ENCODE measurements at regions not wholly inside any gene's neighbourhood (a gene's known extent, or its start where the extent isn't known, plus 50 kb on each side); places are given as distances from the start of the nearest gene placed in this dataset.

- no CpG with 5 or more reads among the region's 2 CpGs for WGBS (ENCODE audit: insufficient coverage)
- no peak overlapping the region for H3K27ac ChIP-seq (ENCODE audit: low read length)
- H3K4me1 ChIP-seq (ENCODE audit: control insufficient read depth, insufficient read depth, low read length) = no peaks in the 10 kb centered on the region
Measured at GRCh38 chr21:23083242-23083641, 2085.0 kb downstream of the NCAM2 start.

DNA sequence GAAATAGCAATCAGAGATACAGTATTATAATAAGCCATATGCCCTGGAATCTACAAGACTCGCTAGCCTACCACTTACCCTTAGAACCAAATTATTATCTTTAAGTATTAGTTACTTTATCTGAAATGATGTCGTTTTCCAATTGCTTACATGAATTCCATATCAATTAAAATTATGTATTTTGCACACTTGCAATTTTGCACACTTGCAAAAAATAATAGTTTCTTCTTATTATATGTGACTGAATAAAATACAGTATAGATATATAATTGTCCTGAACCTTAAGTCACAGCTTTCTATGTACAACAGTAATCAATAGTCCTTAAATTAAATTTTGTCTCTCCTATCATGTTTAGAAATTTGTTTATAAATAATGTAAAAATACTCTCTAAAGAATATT is 2095.1 kb downstream of the NCAM2 start:
- H3K36me3 ChIP-seq (ENCODE audit: control insufficient read depth, insufficient read depth, low read length) = no peaks in the 10 kb centered on the region
- H3K4me1 ChIP-seq (ENCODE audit: control insufficient read depth, insufficient read depth, low read length) = no peaks in the 10 kb centered on the region
- no peaks in the 10 kb centered on the region for H3K27me3 ChIP-seq (ENCODE audit: control insufficient read depth, insufficient read depth, low read length)
- no peaks in the 10 kb centered on the region for H3K9me3 ChIP-seq (replicated peaks; ENCODE audit: control insufficient read depth, low read depth, low read length)
- no peak for DNase-seq
- H3K27ac ChIP-seq (ENCODE audit: low read length) = no peak overlapping the region
- WGBS (ENCODE audit: insufficient coverage) = no CpG with 5 or more reads among the region's 2 CpGs
- no peak overlapping the region for H3K4me3 ChIP-seq (ENCODE audit: low read length)

More at GRCh38 chr21:23083242-23083641, 2085.0 kb downstream of the NCAM2 start:
- Histone ChIP-seq H3K4me3 (ENCODE audit: low read length) (no peak overlapping the region), H3K27me3 (ENCODE audit: control insufficient read depth, insufficient read depth, low read length) (no peaks in the 10 kb centered on the region), H3K36me3 (ENCODE audit: control insufficient read depth, insufficient read depth, low read length) (no peaks in the 10 kb centered on the region), H3K9me3 (replicated peaks; ENCODE audit: control insufficient read depth, low read depth, low read length) (no peaks in the 10 kb centered on the region)
- DNase-seq = no peak

GRCh38 chr21:23099185-23099584 is 2101.0 kb downstream of the NCAM2 start:
- Histone ChIP-seq H3K4me3 (ENCODE audit: low read length) (no peak overlapping the region), H3K9me3 (replicated peaks; ENCODE audit: control insufficient read depth, low read depth, low read length) (no peaks in the 10 kb centered on the region), H3K27me3 (ENCODE audit: control insufficient read depth, insufficient read depth, low read length) (no peaks in the 10 kb centered on the region), H3K27ac (ENCODE audit: low read length) (no peak overlapping the region), H3K4me1 (ENCODE audit: control insufficient read depth, insufficient read depth, low read length) (no peaks in the 10 kb centered on the region), H3K36me3 (ENCODE audit: control insufficient read depth, insufficient read depth, low read length) (no peaks in the 10 kb centered on the region)
- DNase-seq = no peak

- Histone ChIP-seq H3K36me3 (ENCODE audit: control insufficient read depth, insufficient read depth, low read length) (no peaks in the 10 kb centered on the region), H3K4me1 (ENCODE audit: control insufficient read depth, insufficient read depth, low read length) (no peaks in the 10 kb centered on the region), H3K9me3 (replicated peaks; ENCODE audit: control insufficient read depth, low read depth, low read length) (no peaks in the 10 kb centered on the region), H3K4me3 (ENCODE audit: low read length) (no peak overlapping the region), H3K27ac (ENCODE audit: low read length) (no peak overlapping the region), H3K27me3 (ENCODE audit: control insufficient read depth, insufficient read depth, low read length) (no peaks in the 10 kb centered on the region)
- DNase-seq = no peak
- 97% methylated on average over 12 of the region's 14 CpGs for WGBS (ENCODE audit: insufficient coverage)
Measured at GRCh38 chr21:23101111-23101510, 2102.9 kb downstream of the NCAM2 start.

- H3K4me1 ChIP-seq (ENCODE audit: control insufficient read depth, insufficient read depth, low read length) = no peaks in the 10 kb centered on the region
- H3K27me3 ChIP-seq (ENCODE audit: control insufficient read depth, insufficient read depth, low read length) = no peaks in the 10 kb centered on the region
- no peaks in the 10 kb centered on the region for H3K9me3 ChIP-seq (replicated peaks; ENCODE audit: control insufficient read depth, low read depth, low read length)
- H3K36me3 ChIP-seq (ENCODE audit: control insufficient read depth, insufficient read depth, low read length) = no peaks in the 10 kb centered on the region
- no peak for DNase-seq
- no peak overlapping the region for H3K4me3 ChIP-seq (ENCODE audit: low read length)
- no peak overlapping the region for H3K27ac ChIP-seq (ENCODE audit: low read length)
Measured at GRCh38 chr21:23108533-23108932, 2110.3 kb downstream of the NCAM2 start.

DNA sequence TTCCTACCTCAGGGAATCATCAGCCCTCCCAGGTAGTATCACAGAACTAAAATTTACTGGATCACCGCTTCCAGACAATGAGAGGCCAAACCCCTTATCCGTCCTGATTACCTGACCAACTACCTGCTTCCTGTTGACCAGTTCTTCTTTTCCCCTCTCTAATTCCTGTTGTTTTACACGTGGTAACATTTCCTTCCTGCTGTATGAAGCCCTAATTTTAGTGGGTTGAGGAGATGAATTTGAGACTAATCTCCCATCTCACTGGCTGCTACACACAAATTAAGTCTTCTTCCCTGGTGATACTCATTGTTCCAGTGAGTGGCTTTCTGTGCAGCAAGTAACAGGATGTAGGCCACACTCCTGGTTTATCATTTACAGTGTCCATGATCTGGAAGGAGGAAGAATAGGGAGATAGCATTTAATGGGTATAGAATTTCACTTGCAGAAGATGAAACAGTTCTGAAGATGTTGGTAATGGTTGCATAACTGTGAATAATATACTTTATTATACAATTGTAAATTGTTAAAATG is 2112.9 kb downstream of the NCAM2 start:
- WGBS (ENCODE audit: insufficient coverage) = 90% methylated on average over 2 of the region's 3 CpGs
- no peaks in the 10 kb centered on the region for H3K4me1 ChIP-seq (ENCODE audit: control insufficient read depth, insufficient read depth, low read length)

DNA sequence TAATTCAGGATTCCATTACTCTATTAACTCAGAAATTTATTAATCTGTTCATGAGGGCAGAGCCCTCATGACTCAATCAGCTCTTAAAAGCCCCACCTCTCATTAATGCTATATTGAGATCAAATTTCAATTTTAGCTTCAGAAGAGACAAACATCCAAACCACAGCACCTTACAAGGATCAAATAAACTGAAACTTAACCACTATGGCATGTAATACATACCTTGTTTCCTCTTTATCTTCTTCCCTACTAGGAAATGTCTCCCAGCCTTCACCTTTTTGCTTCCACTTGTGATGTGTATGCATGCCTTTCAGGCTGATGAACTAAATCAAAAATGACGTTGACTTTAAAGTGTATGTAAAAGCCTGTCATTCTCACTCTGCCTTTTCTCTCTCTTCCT is 2121.3 kb downstream of the NCAM2 start:
- no peaks in the 10 kb centered on the region for H3K4me1 ChIP-seq (ENCODE audit: control insufficient read depth, insufficient read depth, low read length)
- H3K9me3 ChIP-seq (replicated peaks; ENCODE audit: control insufficient read depth, low read depth, low read length) = no peaks in the 10 kb centered on the region
- no peak for DNase-seq
- no peaks in the 10 kb centered on the region for H3K36me3 ChIP-seq (ENCODE audit: control insufficient read depth, insufficient read depth, low read length)
- H3K27me3 ChIP-seq (ENCODE audit: control insufficient read depth, insufficient read depth, low read length) = no peaks in the 10 kb centered on the region
- WGBS (ENCODE audit: insufficient coverage) = no CpG with 5 or more reads among the region's 1 CpG
- H3K27ac ChIP-seq (ENCODE audit: low read length) = no peak overlapping the region
- H3K4me3 ChIP-seq (ENCODE audit: low read length) = no peak overlapping the region

More for the DNA sequence above, 2112.9 kb downstream of the NCAM2 start:
- no peak for DNase-seq
- Histone ChIP-seq H3K36me3 (ENCODE audit: control insufficient read depth, insufficient read depth, low read length) (no peaks in the 10 kb centered on the region), H3K27ac (ENCODE audit: low read length) (no peak overlapping the region), H3K9me3 (replicated peaks; ENCODE audit: control insufficient read depth, low read depth, low read length) (no peaks in the 10 kb centered on the region), H3K27me3 (ENCODE audit: control insufficient read depth, insufficient read depth, low read length) (no peaks in the 10 kb centered on the region), H3K4me3 (ENCODE audit: low read length) (no peak overlapping the region)

GRCh38 chr21:23127973-23128372 is 2129.8 kb downstream of the NCAM2 start:
- H3K9me3 ChIP-seq (replicated peaks; ENCODE audit: control insufficient read depth, low read depth, low read length) = no peaks in the 10 kb centered on the region
- WGBS (ENCODE audit: insufficient coverage) = 81% methylated on average over 4 of the region's 8 CpGs
- no peak overlapping the region for H3K27ac ChIP-seq (ENCODE audit: low read length)
- no peaks in the 10 kb centered on the region for H3K36me3 ChIP-seq (ENCODE audit: control insufficient read depth, insufficient read depth, low read length)
- DNase-seq = no peak
- no peaks in the 10 kb centered on the region for H3K27me3 ChIP-seq (ENCODE audit: control insufficient read depth, insufficient read depth, low read length)
- no peak overlapping the region for H3K4me3 ChIP-seq (ENCODE audit: low read length)
- no peaks in the 10 kb centered on the region for H3K4me1 ChIP-seq (ENCODE audit: control insufficient read depth, insufficient read depth, low read length)

GRCh38 chr21:23130308-23130707 is 2132.1 kb downstream of the NCAM2 start:
- Histone ChIP-seq H3K27ac (ENCODE audit: low read length) (no peak overlapping the region), H3K9me3 (replicated peaks; ENCODE audit: control insufficient read depth, low read depth, low read length) (no peaks in the 10 kb centered on the region), H3K4me3 (ENCODE audit: low read length) (no peak overlapping the region), H3K4me1 (ENCODE audit: control insufficient read depth, insufficient read depth, low read length) (no peaks in the 10 kb centered on the region), H3K27me3 (ENCODE audit: control insufficient read depth, insufficient read depth, low read length) (no peaks in the 10 kb centered on the region), H3K36me3 (ENCODE audit: control insufficient read depth, insufficient read depth, low read length) (no peaks in the 10 kb centered on the region)
- DNase-seq = no peak

DNA sequence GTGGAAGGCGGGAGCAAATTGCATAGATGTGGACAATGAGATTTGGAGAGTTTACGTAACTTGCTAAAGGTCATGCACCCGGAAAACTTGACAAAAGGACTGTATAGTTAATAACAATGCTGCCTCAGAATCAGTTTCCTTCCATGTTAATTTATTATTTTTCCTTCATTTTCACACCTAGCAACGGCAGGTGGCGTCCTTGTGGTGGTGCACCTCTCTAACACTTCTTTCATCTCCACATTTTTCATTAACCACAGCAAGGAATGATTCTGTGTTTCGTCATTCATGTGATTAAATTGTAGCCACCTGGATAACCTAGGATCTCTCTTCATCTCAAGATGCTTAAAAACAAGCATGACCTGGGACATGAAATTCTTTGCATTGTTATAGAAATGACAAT is 2133.0 kb downstream of the NCAM2 start:
- no peak for DNase-seq
- Histone ChIP-seq H3K4me1 (ENCODE audit: control insufficient read depth, insufficient read depth, low read length) (no peaks in the 10 kb centered on the region), H3K27me3 (ENCODE audit: control insufficient read depth, insufficient read depth, low read length) (no peaks in the 10 kb centered on the region), H3K27ac (ENCODE audit: low read length) (no peak overlapping the region), H3K36me3 (ENCODE audit: control insufficient read depth, insufficient read depth, low read length) (no peaks in the 10 kb centered on the region), H3K4me3 (ENCODE audit: low read length) (no peak overlapping the region), H3K9me3 (replicated peaks; ENCODE audit: control insufficient read depth, low read depth, low read length) (no peaks in the 10 kb centered on the region)
- WGBS (ENCODE audit: insufficient coverage) = 100% methylated on average over 1 of the region's 6 CpGs

DNA sequence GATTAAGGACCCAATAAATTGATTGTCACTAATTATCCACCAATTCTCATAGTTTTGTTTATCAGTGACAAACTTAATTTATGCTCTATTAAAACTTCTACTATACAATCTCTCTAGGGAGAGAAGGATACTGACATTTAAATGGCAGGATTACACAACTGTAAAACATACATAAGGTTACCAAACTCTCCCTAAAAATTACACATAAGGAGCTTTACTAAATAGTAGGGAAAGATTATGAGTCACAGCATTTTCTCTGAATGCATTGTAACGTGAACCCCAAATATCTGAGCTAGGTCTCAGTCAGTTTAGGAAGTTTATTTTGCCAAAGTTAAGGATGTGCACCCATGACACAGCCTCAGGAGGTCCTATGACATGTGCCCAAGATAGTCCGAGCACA is 2140.6 kb downstream of the NCAM2 start:
- no peak for DNase-seq
- Histone ChIP-seq H3K27me3 (ENCODE audit: control insufficient read depth, insufficient read depth, low read length) (no peaks in the 10 kb centered on the region), H3K27ac (ENCODE audit: low read length) (no peak overlapping the region), H3K9me3 (replicated peaks; ENCODE audit: control insufficient read depth, low read depth, low read length) (no peaks in the 10 kb centered on the region), H3K4me3 (ENCODE audit: low read length) (no peak overlapping the region), H3K4me1 (ENCODE audit: control insufficient read depth, insufficient read depth, low read length) (no peaks in the 10 kb centered on the region), H3K36me3 (ENCODE audit: control insufficient read depth, insufficient read depth, low read length) (no peaks in the 10 kb centered on the region)
- 73% methylated on average over 2 of the region's 2 CpGs for WGBS (ENCODE audit: insufficient coverage)

Data from muscle of leg (tissue), 3 donors.